ENCODE measurements at regions not wholly inside any gene's neighbourhood (a gene's known extent, or its start where the extent isn't known, plus 50 kb on each side); places are given as distances from the start of the nearest gene placed in this dataset.

- Histone ChIP-seq H3K4me1 (ENCODE audit: insufficient read depth) (peaks cover 3% of the 10 kb centered on the region), H3K4me2 (no peak overlapping the region)
- TF ChIP-seq CTCF (IDR thresholded peaks at IDR 0.05; ENCODE audit: poor library complexity) = no peak
- TF ChIP-seq EZH2phosphoT487 (IDR thresholded peaks at IDR 0.05; ENCODE audit: low read depth, severe bottlenecking, unreplicated experiment) = no peak
- no peak for TF ChIP-seq EZH2 (IDR thresholded peaks at IDR 0.05; ENCODE audit: borderline replicate concordance)
These were observed 186.5 kb downstream of the NSG2 start for GRCh38 chr5:174231956-174232487.

GRCh38 chr5:174234388-174234787 is 188.9 kb downstream of the NSG2 start:
- Histone ChIP-seq H3K79me2 (no peaks in the 10 kb centered on the region), H3K9me2 (replicated peaks; ENCODE audit: insufficient read depth) (no peaks in the 10 kb centered on the region), H3K27me3 (peaks cover 4% of the 10 kb centered on the region), H3K27ac (no peak overlapping the region), H3K36me3 (replicated peaks; ENCODE audit: insufficient read depth, low read depth) (no peaks in the 10 kb centered on the region), H3K4me3 (no peak overlapping the region), H3K9me3 (ENCODE audit: low read depth) (peaks cover 2% of the 10 kb centered on the region), H2AFZ (no peak overlapping the region), H3K4me1 (ENCODE audit: insufficient read depth) (peaks cover 3% of the 10 kb centered on the region), H3K4me2 (no peak overlapping the region), H4K20me1 (ENCODE audit: insufficient read depth, poor library complexity, severe bottlenecking) (no peaks in the 10 kb centered on the region)
- DNase-seq (ENCODE audit: low spot score) = no peak
- 77% methylated on average over 8 of the region's 8 CpGs for WGBS (ENCODE audit: low lambda C conversion rate, missing lambda C conversion rate)
- TF ChIP-seq EZH2 (IDR thresholded peaks at IDR 0.05; ENCODE audit: borderline replicate concordance) (no peak), EZH2phosphoT487 (IDR thresholded peaks at IDR 0.05; ENCODE audit: low read depth, severe bottlenecking, unreplicated experiment) (no peak), CTCF (IDR thresholded peaks at IDR 0.05; ENCODE audit: poor library complexity) (no peak)

More at GRCh38 chr5:174231956-174232487, 186.5 kb downstream of the NSG2 start:
- Histone ChIP-seq H3K27me3 (peaks cover 4% of the 10 kb centered on the region), H3K27ac (no peak overlapping the region), H3K9me3 (ENCODE audit: low read depth) (no peaks in the 10 kb centered on the region), H2AFZ (no peak overlapping the region), H3K36me3 (replicated peaks; ENCODE audit: insufficient read depth, low read depth) (no peaks in the 10 kb centered on the region), H4K20me1 (ENCODE audit: insufficient read depth, poor library complexity, severe bottlenecking) (no peaks in the 10 kb centered on the region), H3K4me3 (no peak overlapping the region), H3K79me2 (no peaks in the 10 kb centered on the region), H3K9me2 (replicated peaks; ENCODE audit: insufficient read depth) (no peaks in the 10 kb centered on the region)
- DNase-seq (ENCODE audit: low spot score) = no peak
- 55% methylated on average over 7 of the region's 7 CpGs for WGBS (ENCODE audit: low lambda C conversion rate, missing lambda C conversion rate)

- H3K4me2 ChIP-seq = no peak overlapping the region
- H3K79me2 ChIP-seq = no peaks in the 10 kb centered on the region
- no peaks in the 10 kb centered on the region for H4K20me1 ChIP-seq (ENCODE audit: insufficient read depth, poor library complexity, severe bottlenecking)
- no peak overlapping the region for H3K4me3 ChIP-seq
- H3K27ac ChIP-seq = no peak overlapping the region
- 81% methylated on average over 12 of the region's 12 CpGs for WGBS (ENCODE audit: low lambda C conversion rate, missing lambda C conversion rate)
- H2AFZ ChIP-seq = no peak overlapping the region
- peaks cover 3% of the 10 kb centered on the region for H3K4me1 ChIP-seq (ENCODE audit: insufficient read depth)
- peaks cover 4% of the 10 kb centered on the region for H3K27me3 ChIP-seq
- no peak for DNase-seq (ENCODE audit: low spot score)
- TF ChIP-seq EZH2 (IDR thresholded peaks at IDR 0.05; ENCODE audit: borderline replicate concordance) (no peak), CTCF (IDR thresholded peaks at IDR 0.05; ENCODE audit: poor library complexity) (no peak), EZH2phosphoT487 (IDR thresholded peaks at IDR 0.05; ENCODE audit: low read depth, severe bottlenecking, unreplicated experiment) (no peak)
- H3K36me3 ChIP-seq (replicated peaks; ENCODE audit: insufficient read depth, low read depth) = no peaks in the 10 kb centered on the region
- peaks cover 4% of the 10 kb centered on the region for H3K9me3 ChIP-seq (ENCODE audit: low read depth)
- H3K9me2 ChIP-seq (replicated peaks; ENCODE audit: insufficient read depth) = no peaks in the 10 kb centered on the region
These were observed 189.9 kb downstream of the NSG2 start for GRCh38 chr5:174235221-174236011.
